PFSK-1 (cell line): ENCODE measurements at regions not wholly inside any gene's neighbourhood (a gene's known extent, or its start where the extent isn't known, plus 50 kb on each side); places are given as distances from the start of the nearest gene placed in this dataset.

Experiments
- POLR2AphosphoS5 ChIP-seq: IDR thresholded peaks from 2 replicates; pipeline ENCODE4 v1.6.1; 2012; ENCODE audit warnings: low read depth, mild to moderate bottlenecking, control low read depth, low read length, moderate library complexity
- REST ChIP-seq, 2 experiments: IDR thresholded peaks; 2 replicates each; pipeline versions ENCODE4 v1.6.1 to v1.8.0; 2011 to 2012; ENCODE audit warnings: low read depth in 2 of 2, low read length in 2 of 2, control low read depth in 1 of 2, inconsistent platforms in 1 of 2, mild to moderate bottlenecking in 1 of 2, moderate library complexity in 1 of 2; ENCODE audit not compliant: insufficient read depth in 1 of 2
- SIN3A ChIP-seq: IDR thresholded peaks from 2 replicates; pipeline ENCODE4 v1.6.1; 2012; ENCODE audit warnings: mild to moderate bottlenecking, low read length, moderate library complexity, borderline replicate concordance; ENCODE audit not compliant: insufficient read depth
- TAF1 ChIP-seq: IDR thresholded peaks from 2 replicates; pipeline ENCODE4 v1.6.1; 2012; ENCODE audit warnings: low read length, control low read depth, borderline replicate concordance; ENCODE audit not compliant: insufficient read depth

DNA sequence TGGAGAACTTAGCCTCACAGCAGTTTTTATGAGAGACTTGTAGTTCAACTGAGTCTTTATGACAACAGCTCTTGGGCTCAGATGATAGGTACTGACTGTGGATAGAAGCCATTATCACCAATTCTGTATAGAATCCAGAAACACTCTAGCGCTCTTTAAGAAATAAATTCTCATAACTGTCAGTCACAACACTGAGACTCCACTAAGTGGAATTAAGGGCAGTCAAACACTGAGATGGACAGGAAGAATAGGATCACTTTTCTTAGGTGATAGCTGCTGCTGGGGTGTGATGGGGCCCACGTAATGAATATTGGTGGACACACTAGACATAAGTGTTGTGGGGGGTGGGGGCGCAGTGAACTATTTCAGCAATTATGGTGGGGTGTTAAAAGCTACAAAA lies 1691.8 kb upstream of the LRRTM1 start:
- TF ChIP-seq POLR2AphosphoS5: no peak
- TF ChIP-seq REST (IDR thresholded peaks at IDR 0.05; ENCODE audit: insufficient read depth in 1 of 2, low read depth in 2 of 2, low read length in 2 of 2): no peak
- TF ChIP-seq TAF1: no peak
- no peak for TF ChIP-seq SIN3A
